PC-9 (cell line): ENCODE measurements at regions not wholly inside any gene's neighbourhood (a gene's known extent, or its start where the extent isn't known, plus 50 kb on each side); places are given as distances from the start of the nearest gene placed in this dataset.

Source experiments
- BruUV-seq: library from RNA; stranded (reverse); fragments of 400-500 nt; replicated peaks from 2 replicates; lab custom pipeline; 2021; lab: Mats Ljungman, UMichigan
- CTCF ChIA-PET: fragments of 300-600 bp; sonication (Branson Sonifier 250); formaldehyde crosslinking; loops from one replicate; lab custom pipeline; 2022; ENCODE audit warnings: antibody characterized with exemption; lab: Charles Lee
- POLR2A ChIA-PET: fragments of 300-600 bp; sonication (Branson Sonifier 250); formaldehyde crosslinking; loops from one replicate; lab custom pipeline; 2022; ENCODE audit warnings: antibody characterized with exemption; ENCODE audit not compliant: unreplicated experiment; lab: Charles Lee
- DNase-seq, 2 experiments: peaks; one replicate each; pipeline versions ENCODE4 v3.0.0 to v3.0.0-alpha.2; 2015 to 2022; ENCODE audit warnings: mixed read lengths in 1 of 2
- H2AFZ ChIP-seq: fragments of 200-600 bp; sonication (generic); 2 replicates; pipeline ENCODE4 v1.8.1; 2017; ENCODE audit warnings: antibody characterized with exemption
- H3F3A ChIP-seq: fragments of 200-600 bp; sonication (generic); 2 replicates; pipeline ENCODE4 v1.8.1; 2017; ENCODE audit warnings: antibody characterized with exemption, mild to moderate bottlenecking, low read depth; ENCODE audit not compliant: insufficient read depth
- H3K27ac ChIP-seq: fragments of 200-600 bp; sonication (generic); 2 replicates; pipeline ENCODE4 v1.6.1; 2016; ENCODE audit warnings: mixed run types
- H3K27me3 ChIP-seq: fragments of 200-600 bp; sonication (generic); 2 replicates; pipeline ENCODE4 v1.6.1; 2016; ENCODE audit warnings: low read depth, mixed run types; ENCODE audit not compliant: insufficient read depth
- H3K36me3 ChIP-seq: fragments of 200-600 bp; sonication (generic); 2 replicates; pipeline ENCODE4 v1.6.1; 2016; ENCODE audit warnings: low read depth, mixed run types
- H3K4me1 ChIP-seq: fragments of 200-600 bp; sonication (generic); replicated peaks from 2 replicates; pipeline ENCODE4 v1.6.1; 2016; ENCODE audit warnings: mixed run types; ENCODE audit not compliant: insufficient read depth
- H3K4me2 ChIP-seq: fragments of 200-600 bp; sonication (generic); 2 replicates; pipeline ENCODE4 v1.6.1; 2017; ENCODE audit warnings: mixed run types
- H3K4me3 ChIP-seq: fragments of 200-600 bp; sonication (generic); 2 replicates; pipeline ENCODE4 v1.6.1; 2016; ENCODE audit warnings: mixed run types
- H3K79me2 ChIP-seq: fragments of 200-600 bp; sonication (generic); 2 replicates; pipeline ENCODE4 v1.6.1; 2017; ENCODE audit warnings: low read depth, mixed run types
- H3K9me2 ChIP-seq: fragments of 200-600 bp; sonication (generic); 2 replicates; pipeline ENCODE4 v1.8.1; 2017; ENCODE audit warnings: mild to moderate bottlenecking; ENCODE audit not compliant: insufficient read depth
- H3K9me3 ChIP-seq: fragments of 200-600 bp; sonication (generic); 2 replicates; pipeline ENCODE4 v1.8.1; 2016; ENCODE audit warnings: low read depth; ENCODE audit not compliant: insufficient read depth
- H4K20me1 ChIP-seq: fragments of 200-600 bp; sonication (generic); 2 replicates; pipeline ENCODE4 v1.8.1; 2017; ENCODE audit not compliant: insufficient read depth
- EZH2 ChIP-seq: fragments of 200-600 bp; sonication (generic); IDR thresholded peaks from 2 replicates; pipeline ENCODE4 v1.8.0; 2017; ENCODE audit warnings: antibody characterized with exemption, low read depth
- intact Hi-C: fragments of 100-400 bp; cut with micrococcal nuclease; formaldehyde crosslinking; loops from one replicate; pipeline ENCODE4 v1.10.0; 2022; ENCODE audit not compliant: unreplicated experiment
- TF ChIP-seq, protein P1 (sequence below): fragments of 200-600 bp; sonication (generic); conservative IDR thresholded peaks from 2 replicates; pipeline ENCODE4 v1.6.1; 2017; ENCODE audit warnings: mixed run types, antibody characterized with exemption, mild to moderate bottlenecking, moderate library complexity

DNA sequence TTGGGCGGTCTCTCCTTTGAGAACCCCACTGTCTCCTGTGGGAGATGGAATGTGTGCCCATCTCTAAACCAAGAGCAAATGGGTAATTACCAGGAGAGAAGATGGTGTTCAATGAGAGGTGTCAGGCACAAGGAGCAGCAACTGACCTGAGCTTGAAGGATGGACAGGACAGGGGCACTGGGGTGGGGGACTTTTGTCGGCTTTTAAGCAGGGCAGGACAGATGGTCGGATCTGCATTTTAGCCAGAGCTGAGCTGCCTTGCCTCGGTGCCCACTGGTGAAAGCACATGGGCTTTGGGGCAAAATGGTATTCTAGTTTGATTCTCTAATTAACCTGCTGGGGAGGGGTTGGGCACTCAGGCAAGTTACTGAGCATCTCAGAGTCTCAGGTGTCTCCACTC is 98.0 kb downstream of the INHBB start:
- Histone ChIP-seq H4K20me1 (no peaks in the 10 kb centered on the region), H3K4me2 (no peak overlapping the region), H2AFZ (no peak overlapping the region), H3F3A (peaks cover 5% of the 10 kb centered on the region; the same call in 1 of the 2 replicates), H3K4me1 (peaks cover 22% of the 10 kb centered on the region), H3K9me3 (no peaks in the 10 kb centered on the region), H3K79me2 (no peaks in the 10 kb centered on the region), H3K36me3 (no peaks in the 10 kb centered on the region), H3K27me3 (no peaks in the 10 kb centered on the region), H3K9me2 (no peaks in the 10 kb centered on the region), H3K27ac (no peak overlapping the region), H3K4me3 (no peak overlapping the region)
- no TSS peak for BruUV-seq
- TF ChIP-seq EZH2, result no peak
- TF ChIP-seq, protein P1, sequence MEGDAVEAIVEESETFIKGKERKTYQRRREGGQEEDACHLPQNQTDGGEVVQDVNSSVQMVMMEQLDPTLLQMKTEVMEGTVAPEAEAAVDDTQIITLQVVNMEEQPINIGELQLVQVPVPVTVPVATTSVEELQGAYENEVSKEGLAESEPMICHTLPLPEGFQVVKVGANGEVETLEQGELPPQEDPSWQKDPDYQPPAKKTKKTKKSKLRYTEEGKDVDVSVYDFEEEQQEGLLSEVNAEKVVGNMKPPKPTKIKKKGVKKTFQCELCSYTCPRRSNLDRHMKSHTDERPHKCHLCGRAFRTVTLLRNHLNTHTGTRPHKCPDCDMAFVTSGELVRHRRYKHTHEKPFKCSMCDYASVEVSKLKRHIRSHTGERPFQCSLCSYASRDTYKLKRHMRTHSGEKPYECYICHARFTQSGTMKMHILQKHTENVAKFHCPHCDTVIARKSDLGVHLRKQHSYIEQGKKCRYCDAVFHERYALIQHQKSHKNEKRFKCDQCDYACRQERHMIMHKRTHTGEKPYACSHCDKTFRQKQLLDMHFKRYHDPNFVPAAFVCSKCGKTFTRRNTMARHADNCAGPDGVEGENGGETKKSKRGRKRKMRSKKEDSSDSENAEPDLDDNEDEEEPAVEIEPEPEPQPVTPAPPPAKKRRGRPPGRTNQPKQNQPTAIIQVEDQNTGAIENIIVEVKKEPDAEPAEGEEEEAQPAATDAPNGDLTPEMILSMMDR, result no peak
- intact Hi-C loops, result loop anchor here (2.0 to 5.0 kb wide), 2 partner anchors 109 to 233 kb away; no protein-coding TSS in a partner anchor
- DNase-seq, result no peak
- ChIA-PET POLR2A (interaction anchor here (0.6 kb wide), 1 partner anchor 103 kb away, joined by 11 read pairs; no protein-coding TSS in a partner anchor), CTCF (no interaction called here)

DNA sequence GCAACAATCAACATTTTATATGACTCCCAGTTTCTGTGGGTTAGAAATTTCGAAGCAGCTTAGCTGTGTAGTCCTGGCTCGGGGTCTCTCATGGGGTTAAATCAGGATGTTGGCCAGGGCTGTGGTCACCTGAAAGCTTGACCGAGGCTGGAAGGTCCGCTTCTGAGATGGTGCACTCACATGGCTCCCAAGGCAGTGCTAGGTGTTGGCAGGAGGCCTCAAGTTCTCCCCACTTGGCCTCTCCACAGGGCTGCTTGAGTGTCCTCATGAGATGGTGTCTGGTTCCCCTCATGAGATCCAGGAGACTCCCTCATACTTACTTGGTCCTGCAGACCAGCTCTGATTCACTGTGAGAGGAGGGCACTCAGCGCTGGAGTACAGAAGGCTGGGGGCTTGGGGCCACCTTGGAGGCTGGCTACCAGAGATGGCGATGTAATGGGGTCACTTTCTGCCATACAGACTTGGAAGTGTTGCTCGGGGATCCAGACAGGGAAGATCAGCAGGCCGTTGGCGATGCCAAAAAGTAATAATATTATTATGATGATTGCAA is 98.8 kb downstream of the INHBB start:
- Histone ChIP-seq H3K4me3 (no peak overlapping the region), H3F3A (peaks cover 5% of the 10 kb centered on the region; the same call in 1 of the 2 replicates), H3K9me2 (no peaks in the 10 kb centered on the region), H3K4me1 (peaks cover 22% of the 10 kb centered on the region), H4K20me1 (no peaks in the 10 kb centered on the region), H3K36me3 (no peaks in the 10 kb centered on the region), H3K79me2 (no peaks in the 10 kb centered on the region), H3K9me3 (no peaks in the 10 kb centered on the region), H3K4me2 (no peak overlapping the region), H3K27me3 (no peaks in the 10 kb centered on the region), H3K27ac (no peak overlapping the region), H2AFZ (no peak overlapping the region)
- BruUV-seq, result no TSS peak
- POLR2A ChIA-PET, result no interaction called here
- intact Hi-C loops, result loop anchor here (5.0 kb wide), 1 partner anchor 233 kb away; no protein-coding TSS in a partner anchor
- TF ChIP-seq, protein P1, result no peak
- TF ChIP-seq EZH2, result no peak
- no peak for DNase-seq
- CTCF ChIA-PET, result interaction anchor here (0.6 kb wide), 1 partner anchor 97 kb away, joined by 7 read pairs; no protein-coding TSS in a partner anchor

DNA sequence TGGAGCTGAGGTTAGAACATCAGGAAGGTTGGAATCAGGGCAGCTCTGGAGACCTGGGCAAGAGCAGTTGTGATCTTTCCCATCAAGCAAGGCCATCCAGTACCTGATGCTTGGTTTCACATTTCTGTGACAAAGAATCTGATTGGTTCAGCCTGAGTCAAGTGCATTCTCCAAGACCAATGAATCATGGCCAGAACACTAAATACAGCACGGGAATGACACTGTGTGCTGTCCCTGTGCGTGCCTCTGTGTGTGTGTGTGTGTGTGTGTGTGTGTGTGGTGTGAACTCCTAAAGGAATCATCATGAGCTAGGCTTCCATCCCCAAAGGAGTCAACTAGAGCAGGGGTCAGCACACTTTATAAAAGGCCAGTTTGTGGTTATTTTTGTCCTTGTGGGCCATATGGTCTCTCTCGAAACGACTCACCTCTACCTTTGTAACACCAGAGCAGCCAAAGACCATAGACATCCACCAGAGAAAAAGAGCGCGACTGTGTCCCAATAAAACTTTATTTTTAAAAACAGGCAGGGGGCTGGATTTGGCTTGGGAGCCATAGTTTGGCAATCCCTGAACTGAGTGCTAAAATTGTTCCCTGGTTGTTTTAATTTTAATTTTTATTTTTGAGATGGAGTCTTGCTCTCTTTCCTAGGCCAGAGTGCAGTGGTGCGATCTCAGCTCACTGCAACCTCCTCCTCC is 99.7 kb downstream of the INHBB start:
- H3K9me2 ChIP-seq, result no peaks in the 10 kb centered on the region
- peak in 1 of 2 experiments; percentile 59 for DNase-seq
- H3K4me2 ChIP-seq, result no peak overlapping the region
- H3K79me2 ChIP-seq, result no peaks in the 10 kb centered on the region
- POLR2A ChIA-PET, result no interaction called here
- H3K4me1 ChIP-seq, result peaks cover 22% of the 10 kb centered on the region
- BruUV-seq, result no TSS peak
- H3F3A ChIP-seq, result peaks cover 5% of the 10 kb centered on the region; the same call in 1 of the 2 replicates
- no peaks in the 10 kb centered on the region for H3K9me3 ChIP-seq
- H3K4me3 ChIP-seq, result no peak overlapping the region
- intact Hi-C loops, result no loop called here
- H3K36me3 ChIP-seq, result no peaks in the 10 kb centered on the region
- no peak overlapping the region for H3K27ac ChIP-seq
- CTCF ChIA-PET, result interaction anchor here (0.5 kb wide), 1 partner anchor 98 kb away, joined by 3 read pairs; no protein-coding TSS in a partner anchor
- no peaks in the 10 kb centered on the region for H3K27me3 ChIP-seq
- TF ChIP-seq, protein P1, result no peak
- no peak for TF ChIP-seq EZH2
- H2AFZ ChIP-seq, result no peak overlapping the region
- H4K20me1 ChIP-seq, result no peaks in the 10 kb centered on the region
